ENCODE measurements at regions not wholly inside any gene's neighbourhood (a gene's known extent, or its start where the extent isn't known, plus 50 kb on each side); places are given as distances from the start of the nearest gene placed in this dataset.

DNA sequence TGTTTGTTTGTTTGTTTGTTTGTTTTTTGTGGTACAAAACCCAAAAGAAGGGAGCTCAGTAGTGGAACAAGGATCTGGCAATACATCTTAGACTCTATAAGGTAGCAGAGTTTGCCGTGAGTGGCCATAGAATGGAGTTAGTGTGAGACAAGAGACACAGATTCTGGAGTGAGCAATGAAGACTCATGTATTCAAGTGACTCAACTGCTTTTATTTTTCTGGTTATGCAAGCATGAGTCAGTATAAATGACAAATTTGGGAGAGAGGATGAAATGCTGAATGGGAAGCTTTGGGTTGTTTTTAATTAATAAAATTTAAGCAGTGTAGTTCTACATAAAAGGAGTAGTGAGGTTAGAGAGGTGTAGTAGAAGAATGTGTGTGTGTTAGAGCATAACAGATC is 143.6 kb upstream of the ANO5 start:
- no peak for DNase-seq (ENCODE audit: extremely low read depth, low read depth)
- TF ChIP-seq, protein P1, sequence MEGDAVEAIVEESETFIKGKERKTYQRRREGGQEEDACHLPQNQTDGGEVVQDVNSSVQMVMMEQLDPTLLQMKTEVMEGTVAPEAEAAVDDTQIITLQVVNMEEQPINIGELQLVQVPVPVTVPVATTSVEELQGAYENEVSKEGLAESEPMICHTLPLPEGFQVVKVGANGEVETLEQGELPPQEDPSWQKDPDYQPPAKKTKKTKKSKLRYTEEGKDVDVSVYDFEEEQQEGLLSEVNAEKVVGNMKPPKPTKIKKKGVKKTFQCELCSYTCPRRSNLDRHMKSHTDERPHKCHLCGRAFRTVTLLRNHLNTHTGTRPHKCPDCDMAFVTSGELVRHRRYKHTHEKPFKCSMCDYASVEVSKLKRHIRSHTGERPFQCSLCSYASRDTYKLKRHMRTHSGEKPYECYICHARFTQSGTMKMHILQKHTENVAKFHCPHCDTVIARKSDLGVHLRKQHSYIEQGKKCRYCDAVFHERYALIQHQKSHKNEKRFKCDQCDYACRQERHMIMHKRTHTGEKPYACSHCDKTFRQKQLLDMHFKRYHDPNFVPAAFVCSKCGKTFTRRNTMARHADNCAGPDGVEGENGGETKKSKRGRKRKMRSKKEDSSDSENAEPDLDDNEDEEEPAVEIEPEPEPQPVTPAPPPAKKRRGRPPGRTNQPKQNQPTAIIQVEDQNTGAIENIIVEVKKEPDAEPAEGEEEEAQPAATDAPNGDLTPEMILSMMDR (IDR thresholded peaks at IDR 0.05; ENCODE audit: low read depth, low read length): no peak

- no peak for DNase-seq (ENCODE audit: extremely low read depth, low read depth)
- TF ChIP-seq, protein P1 (IDR thresholded peaks at IDR 0.05; ENCODE audit: low read depth, low read length): no peak
Measured at GRCh38 chr11:22065472-22065871, 127.4 kb upstream of the ANO5 start.

- TF ChIP-seq, protein P1 (IDR thresholded peaks at IDR 0.05; ENCODE audit: low read depth, low read length): no peak
- no peak for DNase-seq (ENCODE audit: extremely low read depth, low read depth)
Measured at GRCh38 chr11:22069844-22070243, 123.0 kb upstream of the ANO5 start.

GRCh38 chr11:22076271-22076930 is 116.5 kb upstream of the ANO5 start:
- DNase-seq (ENCODE audit: extremely low read depth, low read depth): no peak
- TF ChIP-seq, protein P1 (IDR thresholded peaks at IDR 0.05; ENCODE audit: low read depth, low read length): no peak

- TF ChIP-seq, protein P1 (IDR thresholded peaks at IDR 0.05; ENCODE audit: low read depth, low read length): no peak
Measured at GRCh38 chr11:22078063-22078462, 114.8 kb upstream of the ANO5 start.

GRCh38 chr11:22079133-22079872 is 113.6 kb upstream of the ANO5 start:
- no peak for DNase-seq (ENCODE audit: extremely low read depth, low read depth)
- TF ChIP-seq, protein P1 (IDR thresholded peaks at IDR 0.05; ENCODE audit: low read depth, low read length): no peak

More at GRCh38 chr11:22078063-22078462, 114.8 kb upstream of the ANO5 start:
- no peak for DNase-seq (ENCODE audit: extremely low read depth, low read depth)

GRCh38 chr11:22082178-22082577 is 110.7 kb upstream of the ANO5 start:
- no peak for DNase-seq (ENCODE audit: extremely low read depth, low read depth)
- TF ChIP-seq, protein P1 (IDR thresholded peaks at IDR 0.05; ENCODE audit: low read depth, low read length): no peak

Data from AG09319 (cell line).